OCI-LY3 (cell line): ENCODE measurements at regions not wholly inside any gene's neighbourhood (a gene's known extent, or its start where the extent isn't known, plus 50 kb on each side); places are given as distances from the start of the nearest gene placed in this dataset.

Source experiments
- CTCF ChIP-seq: fragments of 200-600, 300-600 bp; sonication (generic); IDR thresholded peaks from 2 replicates; pipeline ENCODE4 v1.5.1; 2014; ENCODE audit warnings: antibody characterized with exemption, low read length, low read depth
- EZH2phosphoT487 ChIP-seq: fragments of 200-600 bp; shearing (Covaris generic); IDR thresholded peaks from 2 replicates; pipeline ENCODE4 v1.6.1; 2018; ENCODE audit warnings: antibody characterized with exemption, mixed run types, low read depth

- TF ChIP-seq CTCF, result no peak
- no peak for TF ChIP-seq EZH2phosphoT487
Measured at GRCh38 chr6:140051521-140052512, 677.4 kb upstream of the CITED2 start.
